Astrocyte (in vitro differentiated cells and primary cell): ENCODE measurements at regions not wholly inside any gene's neighbourhood (a gene's known extent, or its start where the extent isn't known, plus 50 kb on each side); places are given as distances from the start of the nearest gene placed in this dataset.
"Not testable (repeated sequence)": the region's sequence is repeated elsewhere in the genome, so short reads cannot be mapped to it uniquely, and the experiment has no call there.

Source experiments
- DNase-seq: peaks from one replicate; pipeline ENCODE4 v3.0.0-alpha.2; 2010; ENCODE audit warnings: low read depth
- FAIRE-seq: peaks from 2 replicates; lab custom pipeline; 2011; peaks lifted over from hg19 to GRCh38; lab: Jason Lieb, UNC
- H2AFZ ChIP-seq: 2 replicates; pipeline ENCODE4 v1.6.0; 2012; ENCODE audit warnings: low read depth, low read length, inconsistent platforms
- H3K27ac ChIP-seq: 2 replicates; pipeline ENCODE4 v1.5.1; 2011; ENCODE audit warnings: low read depth, low read length, inconsistent platforms
- H3K27me3 ChIP-seq: 2 replicates; pipeline ENCODE4 v1.6.0; 2011; ENCODE audit warnings: low read length, inconsistent platforms; ENCODE audit not compliant: insufficient read depth
- H3K36me3 ChIP-seq: 2 replicates; pipeline ENCODE4 v1.5.1; 2011; ENCODE audit warnings: low read length, inconsistent platforms; ENCODE audit not compliant: insufficient read depth
- H3K4me1 ChIP-seq: 2 replicates; pipeline ENCODE4 v1.5.1; 2011; ENCODE audit warnings: low read length, inconsistent platforms; ENCODE audit not compliant: insufficient read depth
- H3K4me2 ChIP-seq: 2 replicates; pipeline ENCODE4 v1.6.0; 2012; ENCODE audit warnings: low read length, inconsistent platforms
- H3K4me3 ChIP-seq: 2 replicates; pipeline ENCODE4 v1.5.1; 2011; ENCODE audit warnings: low read depth, mild to moderate bottlenecking, low read length, inconsistent platforms; ENCODE audit not compliant: insufficient read depth
- H3K79me2 ChIP-seq: 2 replicates; pipeline ENCODE4 v1.6.0; 2012; ENCODE audit warnings: mild to moderate bottlenecking, low read length, inconsistent platforms; ENCODE audit not compliant: insufficient read depth
- H3K9ac ChIP-seq: 2 replicates; pipeline ENCODE4 v1.6.0; 2012; ENCODE audit warnings: mild to moderate bottlenecking, low read length, inconsistent platforms
- H3K9me3 ChIP-seq: 2 replicates; pipeline ENCODE4 v1.5.1; 2012; ENCODE audit warnings: low read depth, mild to moderate bottlenecking, low read length, inconsistent platforms; ENCODE audit not compliant: insufficient read depth
- H4K20me1 ChIP-seq: 2 replicates; pipeline ENCODE4 v1.6.0; 2012; ENCODE audit warnings: low read length, inconsistent platforms; ENCODE audit not compliant: insufficient read depth
- H3K27ac Mint-ChIP-seq: one replicate; pipeline ENCODE4 v1.8.0; 2021; ENCODE audit warnings: mild to moderate bottlenecking, mixed read lengths; ENCODE audit not compliant: unreplicated experiment
- H3K27me3 Mint-ChIP-seq: one replicate; pipeline ENCODE4 v1.8.0; 2021; ENCODE audit warnings: low read depth, mixed read lengths; ENCODE audit not compliant: unreplicated experiment
- H3K36me3 Mint-ChIP-seq: one replicate; pipeline ENCODE4 v1.8.0; 2021; ENCODE audit warnings: low read depth, mixed read lengths; ENCODE audit not compliant: unreplicated experiment
- H3K4me1 Mint-ChIP-seq: one replicate; pipeline ENCODE4 v1.8.0; 2021; ENCODE audit warnings: low read depth, mixed read lengths; ENCODE audit not compliant: unreplicated experiment
- H3K4me3 Mint-ChIP-seq: one replicate; pipeline ENCODE4 v1.8.0; 2021; ENCODE audit warnings: mild to moderate bottlenecking, moderate library complexity, mixed read lengths; ENCODE audit not compliant: unreplicated experiment
- H3K9me3 Mint-ChIP-seq: one replicate; pipeline ENCODE4 v1.8.0; 2021; ENCODE audit warnings: mild to moderate bottlenecking, mixed read lengths; ENCODE audit not compliant: unreplicated experiment
- CTCF ChIP-seq: IDR thresholded peaks from 2 replicates; pipeline ENCODE4 v1.5.1; 2011; ENCODE audit warnings: low read depth, mild to moderate bottlenecking, inconsistent platforms, low read length, moderate library complexity; ENCODE audit not compliant: insufficient read depth
- EZH2 ChIP-seq: IDR thresholded peaks from 2 replicates; pipeline ENCODE4 v1.6.1; 2012; ENCODE audit warnings: mild to moderate bottlenecking, low read length, inconsistent platforms; ENCODE audit not compliant: insufficient read depth

GRCh38 chr9:94020836-94021235 lies 63.4 kb upstream of the PTPDC1 start:
- H3K4me1 Mint-ChIP-seq, H3K36me3 Mint-ChIP-seq: not testable (repeated sequence)
- H3K9me3 Mint-ChIP-seq = peaks cover 15% of the 10 kb centered on the region

GRCh38 chr9:94018628-94019027 lies 63.5 kb upstream of the BARX1 start:
- no peaks in the 10 kb centered on the region for H3K27me3 ChIP-seq
- FAIRE-seq (no peak), DNase-seq (peak; percentile 86)
- Mint-ChIP-seq H3K27ac (no peak overlapping the region), H3K4me1 (peaks cover 3% of the 10 kb centered on the region), H3K36me3 (no peaks in the 10 kb centered on the region), H3K27me3 (peaks cover 4% of the 10 kb centered on the region), H3K4me3 (no peak overlapping the region), H3K9me3 (peaks cover 8% of the 10 kb centered on the region)
- no peak overlapping the region for H3K4me2 ChIP-seq
- H3K79me2 ChIP-seq = no peaks in the 10 kb centered on the region
- H3K4me3 ChIP-seq = no peak overlapping the region
- no peak for TF ChIP-seq EZH2
- no peak for TF ChIP-seq CTCF
- H2AFZ ChIP-seq = no peak overlapping the region
- no peaks in the 10 kb centered on the region for H4K20me1 ChIP-seq
- no peaks in the 10 kb centered on the region for H3K36me3 ChIP-seq
- no peaks in the 10 kb centered on the region for H3K9me3 ChIP-seq
- H3K9ac ChIP-seq = no peak overlapping the region
- H3K27ac ChIP-seq = no peak overlapping the region
- H3K4me1 ChIP-seq = no peaks in the 10 kb centered on the region

More at GRCh38 chr9:94020836-94021235, 63.4 kb upstream of the PTPDC1 start:
- H3K9ac ChIP-seq, H4K20me1 ChIP-seq, H3K4me3 Mint-ChIP-seq, H3K27ac ChIP-seq, H3K27me3 Mint-ChIP-seq, FAIRE-seq, H3K27ac Mint-ChIP-seq, H3K4me2 ChIP-seq, H3K36me3 ChIP-seq, H2AFZ ChIP-seq, DNase-seq, H3K27me3 ChIP-seq, H3K4me3 ChIP-seq, H3K9me3 ChIP-seq, H3K4me1 ChIP-seq, H3K79me2 ChIP-seq: not testable (repeated sequence)

- no peak overlapping the region for H3K27ac ChIP-seq
These were observed 62.9 kb upstream of the BARX1 start for GRCh38 chr9:94017939-94018531.

More at GRCh38 chr9:94017939-94018531, 62.9 kb upstream of the BARX1 start:
- no peaks in the 10 kb centered on the region for H3K9me3 ChIP-seq
- Mint-ChIP-seq H3K27ac (no peak overlapping the region), H3K4me1 (peaks cover 3% of the 10 kb centered on the region), H3K36me3 (no peaks in the 10 kb centered on the region), H3K27me3 (peaks cover 4% of the 10 kb centered on the region), H3K4me3 (no peak overlapping the region), H3K9me3 (peaks cover 8% of the 10 kb centered on the region)
- H4K20me1 ChIP-seq = no peaks in the 10 kb centered on the region
- DNase-seq (peak; percentile 76), FAIRE-seq (no peak)
- TF ChIP-seq EZH2 (no peak), CTCF (no peak)
- peak overlapping the region; percentile 4 for H2AFZ ChIP-seq
- H3K79me2 ChIP-seq = no peaks in the 10 kb centered on the region
- H3K4me3 ChIP-seq = no peak overlapping the region
- no peak overlapping the region for H3K9ac ChIP-seq
- no peaks in the 10 kb centered on the region for H3K27me3 ChIP-seq
- H3K4me2 ChIP-seq = no peak overlapping the region
- H3K4me1 ChIP-seq = no peaks in the 10 kb centered on the region
- no peaks in the 10 kb centered on the region for H3K36me3 ChIP-seq
